B cell (primary cell): ENCODE measurements at regions not wholly inside any gene's neighbourhood (a gene's known extent, or its start where the extent isn't known, plus 50 kb on each side); places are given as distances from the start of the nearest gene placed in this dataset.

Experiments
- ATAC-seq: fragments of 200-7000 bp; cut with Tn5 transposase; one replicate; pipeline ENCODE4 v1.10.0; 2021; ENCODE audit warnings: low read depth, mild to moderate bottlenecking, moderate number of reproducible peaks, moderate library complexity
- CTCF ChIA-PET: fragments of 350-600 bp; sonication (Branson Sonifier 250); formaldehyde crosslinking; loops from one replicate; lab custom pipeline; 2021; ENCODE audit warnings: antibody characterized with exemption, inconsistent platforms; lab: Charles Lee
- POLR2A ChIA-PET: fragments of 350-600 bp; sonication (Branson Sonifier 250); formaldehyde crosslinking; loops from one replicate; lab custom pipeline; 2021; ENCODE audit warnings: antibody characterized with exemption; lab: Charles Lee
- DNase-seq: peaks from one replicate; pipeline ENCODE4 v3.0.0; 2013
- H2AFZ ChIP-seq: 2 replicates; pipeline ENCODE4 v1.6.1; 2012; ENCODE audit warnings: mild to moderate bottlenecking, low read depth, low read length; ENCODE audit not compliant: insufficient read depth, poor library complexity, severe bottlenecking
- H3K27ac ChIP-seq, 2 donors: 1 replicate in 1 of 2; 2 replicates in 1 of 2; pipeline ENCODE4 v1.5.1; 2012 to 2013; ENCODE audit warnings: low read length in 2 of 2, mild to moderate bottlenecking in 2 of 2, moderate library complexity in 1 of 2
- H3K27me3 ChIP-seq, 4 experiments: fragments of 200-600 bp in 1 of 4; sonication (generic) in 1 of 4; replicated peaks in 1 of 4; 1 replicate in 2 of 4; 2 replicates in 2 of 4; pipeline versions ENCODE4 v1.6.1 to v1.7.0; 2013 to 2016; ENCODE audit warnings: low read length in 3 of 4, mild to moderate bottlenecking in 2 of 4, mixed read lengths in 1 of 4, moderate library complexity in 1 of 4; ENCODE audit not compliant: insufficient read depth in 4 of 4, control insufficient read depth in 3 of 4; ENCODE audit errors: control extremely low read depth in 1 of 4
- H3K36me3 ChIP-seq, 2 experiments: replicated peaks in 1 of 2; 1 replicate in 1 of 2; 2 replicates in 1 of 2; pipeline versions ENCODE4 v1.6.1 to v1.7.1; 2013; ENCODE audit warnings: low read length in 1 of 2; ENCODE audit not compliant: insufficient read depth in 2 of 2, control insufficient read depth in 1 of 2; ENCODE audit errors: control extremely low read depth in 1 of 2, extremely low read depth in 1 of 2
- H3K4me1 ChIP-seq, 2 donors: fragments of 200-600 bp in 1 of 2; sonication (generic) in 1 of 2; 1 replicate in 1 of 2; 2 replicates in 1 of 2; pipeline versions ENCODE4 v1.5.1 to v1.6.1; 2013 to 2017; ENCODE audit warnings: low read length in 2 of 2; ENCODE audit not compliant: control insufficient read depth in 2 of 2, insufficient read depth in 2 of 2
- H3K4me2 ChIP-seq: replicated peaks from 2 replicates; pipeline ENCODE3; 2012; ENCODE audit warnings: mild to moderate bottlenecking, low read depth, low read length; ENCODE audit not compliant: poor library complexity, severe bottlenecking
- H3K4me3 ChIP-seq, 5 experiments: fragments of 200-600 bp in 1 of 5; sonication (generic) in 1 of 5; 1 replicate in 3 of 5; 2 replicates in 2 of 5; pipeline versions ENCODE4 v1.5.1 to v1.7.0; 2011 to 2016; ENCODE audit warnings: low read length in 4 of 5, mild to moderate bottlenecking in 4 of 5, low read depth in 2 of 5, control low read depth in 1 of 5, moderate library complexity in 1 of 5; ENCODE audit not compliant: insufficient read depth in 1 of 5; ENCODE audit errors: control extremely low read depth in 1 of 5, extremely low read depth in 1 of 5
- H3K79me2 ChIP-seq: fragments of 200-600 bp; sonication (generic); one replicate; pipeline ENCODE4 v1.6.0; 2016; ENCODE audit warnings: low read length; ENCODE audit not compliant: control insufficient read depth, insufficient read depth
- H3K9ac ChIP-seq: fragments of 200-600 bp; sonication (generic); 2 replicates; pipeline ENCODE4 v1.6.1; 2017; ENCODE audit warnings: mild to moderate bottlenecking, low read length, moderate library complexity
- H3K9me3 ChIP-seq, 3 donors: one replicate each; pipeline versions ENCODE4 v1.6.1 to v1.7.1; 2013; ENCODE audit warnings: low read length in 2 of 3; ENCODE audit not compliant: control insufficient read depth in 2 of 3, insufficient read depth in 1 of 3; ENCODE audit errors: control extremely low read depth in 1 of 3
- H4K20me1 ChIP-seq: 2 replicates; pipeline ENCODE4 v1.6.0; 2012; ENCODE audit warnings: mild to moderate bottlenecking, low read length; ENCODE audit not compliant: insufficient read depth, control insufficient read depth, poor library complexity, severe bottlenecking
- H3K27ac Mint-ChIP-seq: one replicate; pipeline ENCODE4 v1.8.0; 2021; ENCODE audit warnings: mixed read lengths
- H3K27me3 Mint-ChIP-seq: one replicate; pipeline ENCODE4 v1.8.0; 2021; ENCODE audit warnings: mixed read lengths
- H3K4me1 Mint-ChIP-seq: one replicate; pipeline ENCODE4 v1.8.0; 2021; ENCODE audit warnings: mixed read lengths
- H3K4me3 Mint-ChIP-seq: one replicate; pipeline ENCODE4 v1.8.0; 2021; ENCODE audit warnings: mixed read lengths
- H3K9me3 Mint-ChIP-seq: one replicate; pipeline ENCODE4 v1.8.0; 2022; ENCODE audit warnings: mixed read lengths; ENCODE audit not compliant: insufficient read depth
- EZH2 ChIP-seq: IDR thresholded peaks from 2 replicates; pipeline ENCODE4 v1.6.1; 2012; ENCODE audit warnings: borderline replicate concordance, low read depth, mild to moderate bottlenecking, moderate library complexity, low read length; ENCODE audit not compliant: insufficient read depth, poor library complexity, severe bottlenecking
- WGBS: methylation state at CpG from one replicate; pipeline ENCODE4 v1.1.5; 2013; ENCODE audit warnings: missing lambda C conversion rate; ENCODE audit not compliant: insufficient coverage; 5-methylcytosine and 5-hydroxymethylcytosine counted together
- intact Hi-C: fragments of 100-400 bp; cut with micrococcal nuclease; formaldehyde crosslinking; loops from one replicate; pipeline ENCODE4 v1.10.0; 2022
- TF ChIP-seq, protein P1 (sequence below): fragments of 200-600 bp; IDR thresholded peaks from one replicate; pipeline ENCODE4 v1.8.0; 2022; ENCODE audit warnings: antibody characterized with exemption, mild to moderate bottlenecking

GRCh38 chr21:15373941-15374340 is 309.1 kb upstream of the NRIP1 start:
- Histone ChIP-seq H3K79me2 (no peaks in the 10 kb centered on the region), H4K20me1 (no peaks in the 10 kb centered on the region), H3K4me3 (no peak overlapping the region), H3K4me1 (no peaks in the 10 kb centered on the region), H3K9ac (no peak overlapping the region), H3K27ac (no peak overlapping the region), H3K9me3 (peaks cover 0 to 3% (median 0%) of the 10 kb centered on the region in 3 donors), H3K27me3 (peaks cover 0 to 3% (median 0%) of the 10 kb centered on the region in 4 experiments), H2AFZ (no peak overlapping the region), H3K4me2 (no peak overlapping the region), H3K36me3 (no peaks in the 10 kb centered on the region)
- intact Hi-C loops, result no loop called here
- H3K27me3 Mint-ChIP-seq, result peaks cover 14% of the 10 kb centered on the region
- ChIA-PET CTCF (no interaction called here), POLR2A (no interaction called here)
- whole genome bisulfite sequencing, result no CpG with 5 or more reads among the region's 1 CpG
- DNase-seq (no peak), ATAC-seq (no peak)
- H3K4me1 Mint-ChIP-seq, result no peaks in the 10 kb centered on the region
- H3K27ac Mint-ChIP-seq, result no peak overlapping the region
- H3K9me3 Mint-ChIP-seq, result no peaks in the 10 kb centered on the region
- H3K4me3 Mint-ChIP-seq, result no peak overlapping the region
- TF ChIP-seq, protein P1, sequence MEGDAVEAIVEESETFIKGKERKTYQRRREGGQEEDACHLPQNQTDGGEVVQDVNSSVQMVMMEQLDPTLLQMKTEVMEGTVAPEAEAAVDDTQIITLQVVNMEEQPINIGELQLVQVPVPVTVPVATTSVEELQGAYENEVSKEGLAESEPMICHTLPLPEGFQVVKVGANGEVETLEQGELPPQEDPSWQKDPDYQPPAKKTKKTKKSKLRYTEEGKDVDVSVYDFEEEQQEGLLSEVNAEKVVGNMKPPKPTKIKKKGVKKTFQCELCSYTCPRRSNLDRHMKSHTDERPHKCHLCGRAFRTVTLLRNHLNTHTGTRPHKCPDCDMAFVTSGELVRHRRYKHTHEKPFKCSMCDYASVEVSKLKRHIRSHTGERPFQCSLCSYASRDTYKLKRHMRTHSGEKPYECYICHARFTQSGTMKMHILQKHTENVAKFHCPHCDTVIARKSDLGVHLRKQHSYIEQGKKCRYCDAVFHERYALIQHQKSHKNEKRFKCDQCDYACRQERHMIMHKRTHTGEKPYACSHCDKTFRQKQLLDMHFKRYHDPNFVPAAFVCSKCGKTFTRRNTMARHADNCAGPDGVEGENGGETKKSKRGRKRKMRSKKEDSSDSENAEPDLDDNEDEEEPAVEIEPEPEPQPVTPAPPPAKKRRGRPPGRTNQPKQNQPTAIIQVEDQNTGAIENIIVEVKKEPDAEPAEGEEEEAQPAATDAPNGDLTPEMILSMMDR, result no peak
- no peak for TF ChIP-seq EZH2

DNA sequence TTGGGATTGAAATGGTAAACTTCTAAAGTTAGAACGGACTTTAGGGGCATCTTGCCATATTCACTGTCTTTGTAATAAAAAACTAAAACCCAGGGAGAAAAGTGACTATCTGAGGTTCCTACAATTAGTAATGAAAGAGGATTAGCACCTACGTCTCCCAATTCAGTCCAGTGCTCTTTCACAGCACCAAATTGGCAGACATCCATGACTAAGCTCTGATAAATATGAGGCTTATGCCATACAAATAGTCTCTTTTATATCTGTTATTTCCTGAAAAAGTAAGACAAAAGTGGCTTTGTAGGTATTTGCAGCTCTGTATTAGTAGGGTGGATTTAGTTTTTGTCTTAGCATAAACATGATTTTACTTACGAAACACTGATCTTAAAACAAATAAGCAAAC is 315.0 kb upstream of the NRIP1 start:
- H3K4me3 ChIP-seq, result no peak overlapping the region
- ATAC-seq, result no peak
- no peak for DNase-seq
- no peak overlapping the region for H3K9ac ChIP-seq
- no peak overlapping the region for H3K4me3 Mint-ChIP-seq
- no CpG with 5 or more reads among the region's 3 CpGs for WGBS
- no peak overlapping the region for H2AFZ ChIP-seq
- no peaks in the 10 kb centered on the region for H3K4me1 Mint-ChIP-seq
- H3K9me3 ChIP-seq, result peaks cover 0 to 3% (median 1%) of the 10 kb centered on the region in 3 donors
- no peaks in the 10 kb centered on the region for H3K9me3 Mint-ChIP-seq
- no peak overlapping the region for H3K27ac Mint-ChIP-seq
- H3K27me3 ChIP-seq, result no peaks in the 10 kb centered on the region
- no peaks in the 10 kb centered on the region for H4K20me1 ChIP-seq
- intact Hi-C loops, result no loop called here
- no peak overlapping the region for H3K4me2 ChIP-seq
- no peaks in the 10 kb centered on the region for H3K4me1 ChIP-seq
- H3K27me3 Mint-ChIP-seq, result peaks cover 5% of the 10 kb centered on the region
- POLR2A ChIA-PET, result no interaction called here
- CTCF ChIA-PET, result no interaction called here
- H3K79me2 ChIP-seq, result no peaks in the 10 kb centered on the region
- H3K36me3 ChIP-seq, result no peaks in the 10 kb centered on the region
- TF ChIP-seq, protein P1, result no peak
- no peak for TF ChIP-seq EZH2
- no peak overlapping the region for H3K27ac ChIP-seq
